Sigmoid colon (tissue), 6 donors: ENCODE measurements at regions not wholly inside any gene's neighbourhood (a gene's known extent, or its start where the extent isn't known, plus 50 kb on each side); places are given as distances from the start of the nearest gene placed in this dataset.
A peak's percentile ranks its signal among the peaks of the same experiment; 100 is the strongest.
"Not testable (repeated sequence)": the region's sequence is repeated elsewhere in the genome, so short reads cannot be mapped to it uniquely, and the experiment has no call there.

Experiments
- DNase-seq: peaks from one replicate; pipeline ENCODE4 v3.0.0-alpha.2; 2019
- H3K27ac ChIP-seq, 4 donors: fragments of 200-600 bp; sonication (generic); one replicate each; pipeline ENCODE4 v1.5.1; 2016 to 2019; ENCODE audit warnings: mild to moderate bottlenecking in 1 of 4
- H3K27me3 ChIP-seq, 3 donors: fragments of 200-600 bp; sonication (generic); one replicate each; pipeline ENCODE4 v1.5.1; 2019; ENCODE audit warnings: mild to moderate bottlenecking in 1 of 3
- H3K36me3 ChIP-seq, 4 donors: fragments of 200-600 bp; sonication (generic); one replicate each; pipeline ENCODE4 v1.5.1; 2016 to 2019
- H3K4me1 ChIP-seq, 4 donors: fragments of 200-600 bp; sonication (generic); one replicate each; pipeline ENCODE4 v1.5.1; 2017 to 2019
- H3K4me3 ChIP-seq, 4 donors: fragments of 200-600 bp; sonication (generic); one replicate each; pipeline ENCODE4 v1.5.1; 2017 to 2019; ENCODE audit warnings: mild to moderate bottlenecking in 2 of 4, moderate library complexity in 1 of 4
- H3K9me3 ChIP-seq, 4 donors: fragments of 200-600 bp in 3 of 4; sonication (generic) in 3 of 4; one replicate each; pipeline versions ENCODE4 v1.5.1 to v1.6.1; 2013 to 2019
- CTCF ChIP-seq, 4 experiments: fragments of 450-650 bp in 3 of 4; fragments of 200-600 bp in 1 of 4; IDR thresholded peaks; one replicate each; pipeline ENCODE4 v1.5.1; 2016 to 2019; ENCODE audit warnings: antibody characterized with exemption in 4 of 4, mild to moderate bottlenecking in 3 of 4, moderate library complexity in 2 of 4
- EP300 ChIP-seq, 4 donors: sonication (generic); formaldehyde crosslinking; IDR thresholded peaks; one replicate each; pipeline ENCODE4 v1.6.1; 2017; ENCODE audit warnings: antibody characterized with exemption in 4 of 4
- POLR2A ChIP-seq, 2 donors: fragments of 450-650 bp; IDR thresholded peaks; one replicate each; pipeline ENCODE4 v1.6.1; 2016; ENCODE audit warnings: antibody characterized with exemption in 2 of 2, mild to moderate bottlenecking in 2 of 2, moderate library complexity in 2 of 2
- POLR2AphosphoS5 ChIP-seq, 4 donors: sonication (generic); formaldehyde crosslinking; IDR thresholded peaks; one replicate each; pipeline ENCODE4 v1.6.1; 2017; ENCODE audit warnings: antibody characterized with exemption in 4 of 4
- WGBS, 2 donors: extraction: QIAGEN DNeasy Blood & Tissue Kit; methylation state at CpG; one replicate each; pipeline ENCODE4 v1.1.7; 2013; 5-methylcytosine and 5-hydroxymethylcytosine counted together
- intact Hi-C: fragments of 100-400 bp; cut with DNase I; formaldehyde crosslinking; loops from one replicate; pipeline ENCODE4 v1.15.1; 2023
- donor health status: healthy with polysubstance abuse.
- donor health status: healthy.

- H3K4me1 ChIP-seq, intact Hi-C loops, H3K36me3 ChIP-seq, H3K27me3 ChIP-seq, H3K4me3 ChIP-seq, H3K9me3 ChIP-seq, DNase-seq: not testable (repeated sequence)
- 55 to 78% methylated on average over 3 of the region's 3 CpGs for WGBS, 2 donors
- H3K27ac ChIP-seq: peak overlapping the region in 1 of 4 donors; percentile 24
These were observed 56.5 kb upstream of the TNFSF10 start for GRCh38 chr3:172579753-172580152.

- H3K4me1 ChIP-seq, DNase-seq, H3K4me3 ChIP-seq, H3K27ac ChIP-seq, H3K9me3 ChIP-seq, H3K36me3 ChIP-seq, intact Hi-C loops, H3K27me3 ChIP-seq: not testable (repeated sequence)
- 91 to 93% methylated on average over 1 of the region's 1 CpG for WGBS, 2 donors
These were observed 55.5 kb upstream of the TNFSF10 start for GRCh38 chr3:172578714-172579113.

- Histone ChIP-seq H3K9me3 (no peaks in the 10 kb centered on the region), H3K4me3 (no peak overlapping the region)
These were observed 54.8 kb upstream of the TNFSF10 start for GRCh38 chr3:172577987-172578570.

GRCh38 chr3:172575375-172575774 lies 52.1 kb upstream of the TNFSF10 start:
- H3K27me3 ChIP-seq: no peaks in the 10 kb centered on the region
- 79 to 90% methylated on average over 2 of the region's 2 CpGs for WGBS, 2 donors
- H3K4me1 ChIP-seq: no peaks in the 10 kb centered on the region
- no peak overlapping the region for H3K27ac ChIP-seq
- H3K9me3 ChIP-seq: peaks cover 0 to 4% (median 0%) of the 10 kb centered on the region in 4 donors
- no peak overlapping the region for H3K4me3 ChIP-seq
- DNase-seq: no peak
- H3K36me3 ChIP-seq: no peaks in the 10 kb centered on the region
- intact Hi-C loops: no loop called here
- TF ChIP-seq POLR2A (IDR thresholded peaks at IDR 0.05) (no peak), CTCF (IDR thresholded peaks at IDR 0.05) (no peak), EP300 (IDR thresholded peaks at IDR 0.05) (no peak), POLR2AphosphoS5 (IDR thresholded peaks at IDR 0.05) (no peak)

More at GRCh38 chr3:172577987-172578570, 54.8 kb upstream of the TNFSF10 start:
- 42 to 46% methylated on average over 2 of the region's 2 CpGs for WGBS, 2 donors
- Histone ChIP-seq H3K27ac (no peak overlapping the region), H3K4me1 (no peaks in the 10 kb centered on the region), H3K36me3 (no peaks in the 10 kb centered on the region), H3K27me3 (no peaks in the 10 kb centered on the region)
- intact Hi-C loops: no loop called here
- no peak for DNase-seq
- TF ChIP-seq POLR2A (IDR thresholded peaks at IDR 0.05): no peak
- TF ChIP-seq POLR2AphosphoS5 (IDR thresholded peaks at IDR 0.05): no peak
- no peak for TF ChIP-seq EP300 (IDR thresholded peaks at IDR 0.05)
- TF ChIP-seq CTCF (IDR thresholded peaks at IDR 0.05): no peak

- DNase-seq: no peak
- peaks cover 0 to 4% (median 0%) of the 10 kb centered on the region in 4 donors for H3K9me3 ChIP-seq
- intact Hi-C loops: no loop called here
- TF ChIP-seq EP300 (IDR thresholded peaks at IDR 0.05) (no peak), POLR2AphosphoS5 (IDR thresholded peaks at IDR 0.05) (no peak), POLR2A (IDR thresholded peaks at IDR 0.05) (no peak), CTCF (IDR thresholded peaks at IDR 0.05) (no peak)
- WGBS, 2 donors: 97 to 99% methylated on average over 1 of the region's 1 CpG
- H3K4me3 ChIP-seq: no peak overlapping the region
- H3K36me3 ChIP-seq: no peaks in the 10 kb centered on the region
- H3K27ac ChIP-seq: no peak overlapping the region
- no peaks in the 10 kb centered on the region for H3K4me1 ChIP-seq
- H3K27me3 ChIP-seq: no peaks in the 10 kb centered on the region
These were observed 50.2 kb upstream of the TNFSF10 start for GRCh38 chr3:172573422-172573821.
